ENCODE measurements at regions not wholly inside any gene's neighbourhood (a gene's known extent, or its start where the extent isn't known, plus 50 kb on each side); places are given as distances from the start of the nearest gene placed in this dataset.

- Histone ChIP-seq H2AK5ac (ENCODE audit: low read depth, low read length) (no peak overlapping the region), H4K91ac (ENCODE audit: insufficient read depth, low read depth, low read length) (no peak overlapping the region), H3K4ac (ENCODE audit: low read depth, low read length) (no peak overlapping the region), H3K4me1 (ENCODE audit: control insufficient read depth, insufficient read depth, low read length) (no peaks in the 10 kb centered on the region), H3K9me1 (ENCODE audit: insufficient read depth, low read length) (no peaks in the 10 kb centered on the region), H3K4me3 (ENCODE audit: insufficient read depth, low read depth, low read length) (no peak overlapping the region), H4K5ac (ENCODE audit: low read depth, low read length) (no peak overlapping the region), H2BK120ac (ENCODE audit: low read depth, low read length) (no peak overlapping the region), H2BK15ac (ENCODE audit: low read depth, low read length) (no peak overlapping the region), H3K4me2 (ENCODE audit: low read depth, low read length) (no peak overlapping the region), H3K14ac (replicated peaks; ENCODE audit: low read depth, low read length) (no peak overlapping the region), H3K18ac (ENCODE audit: low read depth, low read length) (no peak overlapping the region), H2AFZ (replicated peaks; ENCODE audit: low read length, poor library complexity) (no peak overlapping the region), H3K9ac (ENCODE audit: low read depth, low read length) (no peak overlapping the region), H4K8ac (ENCODE audit: low read depth in 2 of 2, low read length in 2 of 2) (no peak overlapping the region), H3K23ac (ENCODE audit: low read depth, low read length) (no peak overlapping the region), H3K9me3 (ENCODE audit: control insufficient read depth, insufficient read depth, low read length) (no peaks in the 10 kb centered on the region), H2BK20ac (ENCODE audit: low read depth, low read length) (no peak overlapping the region), H3K36me3 (ENCODE audit: control insufficient read depth, insufficient read depth, low read length) (no peaks in the 10 kb centered on the region), H3K27ac (ENCODE audit: insufficient read depth, low read length) (no peak overlapping the region), H3K79me1 (ENCODE audit: low read depth in 1 of 2, low read length in 2 of 2) (no peaks in the 10 kb centered on the region), H2BK5ac (ENCODE audit: low read depth, low read length, poor library complexity, severe bottlenecking) (no peak overlapping the region), H3K56ac (ENCODE audit: extremely low read depth, insufficient read depth, low read length) (no peak overlapping the region), H4K20me1 (ENCODE audit: insufficient read depth, low read length) (no peaks in the 10 kb centered on the region), H3K27me3 (ENCODE audit: control insufficient read depth, insufficient read depth, low read length) (no peaks in the 10 kb centered on the region), H2AK9ac (replicated peaks; ENCODE audit: low read depth, low read length, poor library complexity) (no peak overlapping the region)
- TF ChIP-seq ELK1 (IDR thresholded peaks at IDR 0.05; ENCODE audit: borderline replicate concordance, low read depth, low read length): no peak
- TF ChIP-seq, protein P1, sequence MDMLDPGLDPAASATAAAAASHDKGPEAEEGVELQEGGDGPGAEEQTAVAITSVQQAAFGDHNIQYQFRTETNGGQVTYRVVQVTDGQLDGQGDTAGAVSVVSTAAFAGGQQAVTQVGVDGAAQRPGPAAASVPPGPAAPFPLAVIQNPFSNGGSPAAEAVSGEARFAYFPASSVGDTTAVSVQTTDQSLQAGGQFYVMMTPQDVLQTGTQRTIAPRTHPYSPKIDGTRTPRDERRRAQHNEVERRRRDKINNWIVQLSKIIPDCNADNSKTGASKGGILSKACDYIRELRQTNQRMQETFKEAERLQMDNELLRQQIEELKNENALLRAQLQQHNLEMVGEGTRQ (IDR thresholded peaks at IDR 0.05; ENCODE audit: low read depth, low read length): no peak
- TF ChIP-seq CHD1 (IDR thresholded peaks at IDR 0.05; ENCODE audit: low read depth, low read length): no peak
- no peak for TF ChIP-seq RFX5 (IDR thresholded peaks at IDR 0.05; ENCODE audit: low read depth, low read length)
- no peak for TF ChIP-seq CEBPB (IDR thresholded peaks at IDR 0.05; ENCODE audit: low read depth, low read length)
- no peak for TF ChIP-seq SMC3 (IDR thresholded peaks at IDR 0.05; ENCODE audit: low read depth, low read length)
- no peak for TF ChIP-seq POLR2A (IDR thresholded peaks at IDR 0.05; ENCODE audit: low read depth, low read length)
- TF ChIP-seq NFE2L2 (IDR thresholded peaks at IDR 0.05; ENCODE audit: low read depth, low read length): no peak
- intact Hi-C loops (cut with micrococcal nuclease): no loop called here
- no TSS peak for BruUV-seq (replicated peaks)
- no peak for ATAC-seq (ENCODE audit: low read depth)
- dilution Hi-C loops (cut with HindIII; ENCODE audit: low sequenced_read_pairs, unreplicated experiment): no loop called here
- ChIA-PET POLR2A (ENCODE audit: unreplicated experiment) (no interaction called here), CTCF (no interaction called here)
- no peak for DNase-seq
- in situ Hi-C loops (cut with MboI; ENCODE audit: low sequenced_read_pairs): no loop called here
- WGBS, 2 experiments (ENCODE audit: extremely low coverage in 2 of 2, insufficient read length in 1 of 2): no CpG with 5 or more reads among the region's 1 CpG
Observed at GRCh38 chr4:120348948-120349347, 282.3 kb upstream of the MAD2L1 start.

Data from IMR-90 (cell line).